ENCODE measurements at regions not wholly inside any gene's neighbourhood (a gene's known extent, or its start where the extent isn't known, plus 50 kb on each side); places are given as distances from the start of the nearest gene placed in this dataset.

GRCh38 chr6:132907231-132907630, 92.9 kb downstream of the RPS12 start:
- TF ChIP-seq SIN3A (IDR thresholded peaks at IDR 0.05; ENCODE audit: borderline replicate concordance, insufficient read depth, low read length) (no peak), POLR2AphosphoS5 (IDR thresholded peaks at IDR 0.05; ENCODE audit: low read depth, low read length) (no peak)
